OCI-LY3 (cell line): ENCODE measurements at regions not wholly inside any gene's neighbourhood (a gene's known extent, or its start where the extent isn't known, plus 50 kb on each side); places are given as distances from the start of the nearest gene placed in this dataset.

ENCODE experiments used
- H2AFZ ChIP-seq: fragments of 200-600, 300-600 bp; shearing (Covaris generic); 2 replicates; pipeline ENCODE4 v1.6.0; 2014; ENCODE audit warnings: antibody characterized with exemption, low read depth, low read length
- H3K27ac ChIP-seq: fragments of 200-600, 300-600 bp; sonication (generic); 2 replicates; pipeline ENCODE4 v1.5.1; 2014; ENCODE audit warnings: mild to moderate bottlenecking, low read length, moderate library complexity, mixed read lengths
- H3K27me3 ChIP-seq: fragments of 200-600, 300-600 bp; sonication (generic); 2 replicates; pipeline ENCODE4 v1.6.1; 2014; ENCODE audit warnings: low read depth, low read length, mixed read lengths
- H3K36me3 ChIP-seq: fragments of 200-600, 300-600 bp; sonication (generic); replicated peaks from 2 replicates; pipeline ENCODE3; 2014; ENCODE audit warnings: low read depth, low read length, mixed read lengths
- H3K4me1 ChIP-seq: fragments of 300-600, 200-600 bp; sonication (generic); 2 replicates; pipeline ENCODE4 v1.6.1; 2014; ENCODE audit warnings: low read length, mixed read lengths
- H3K4me2 ChIP-seq: fragments of 200-600, 300-600 bp; sonication (generic); 2 replicates; pipeline ENCODE4 v1.6.1; 2014; ENCODE audit warnings: low read length, mixed read lengths
- H3K4me3 ChIP-seq: fragments of 300-600, 200-600 bp; sonication (generic); 2 replicates; pipeline ENCODE4 v1.5.1; 2014; ENCODE audit warnings: antibody characterized with exemption, mild to moderate bottlenecking, low read length, moderate library complexity
- H3K79me2 ChIP-seq: fragments of 300-600, 200-600 bp; shearing (Covaris generic); 2 replicates; pipeline ENCODE4 v1.6.1; 2014; ENCODE audit warnings: mild to moderate bottlenecking, low read length, mixed read lengths
- H3K9ac ChIP-seq: fragments of 300-600, 200-600 bp; shearing (Covaris generic); 2 replicates; pipeline ENCODE4 v1.6.0; 2014; ENCODE audit warnings: mild to moderate bottlenecking, low read length, moderate library complexity
- H3K9me3 ChIP-seq: fragments of 200-600, 300-600 bp; shearing (Covaris generic); 2 replicates; pipeline ENCODE4 v1.6.1; 2014; ENCODE audit warnings: low read length, mixed read lengths; ENCODE audit not compliant: insufficient read depth
- H4K20me1 ChIP-seq: fragments of 200-600, 300-600 bp; sonication (generic); 2 replicates; pipeline ENCODE4 v1.6.1; 2016; ENCODE audit warnings: low read length, mixed read lengths; ENCODE audit not compliant: insufficient read depth
- CTCF ChIP-seq: fragments of 200-600, 300-600 bp; sonication (generic); IDR thresholded peaks from 2 replicates; pipeline ENCODE4 v1.5.1; 2014; ENCODE audit warnings: antibody characterized with exemption, low read length, low read depth
- EZH2phosphoT487 ChIP-seq: fragments of 200-600 bp; shearing (Covaris generic); IDR thresholded peaks from 2 replicates; pipeline ENCODE4 v1.6.1; 2018; ENCODE audit warnings: antibody characterized with exemption, mixed run types, low read depth

- Histone ChIP-seq H3K9ac (no peak overlapping the region), H3K79me2 (no peaks in the 10 kb centered on the region), H3K36me3 (no peaks in the 10 kb centered on the region), H4K20me1 (no peaks in the 10 kb centered on the region), H3K27ac (no peak overlapping the region), H3K4me3 (no peak overlapping the region), H3K4me1 (no peaks in the 10 kb centered on the region), H3K4me2 (no peak overlapping the region), H3K9me3 (no peaks in the 10 kb centered on the region), H2AFZ (no peak overlapping the region), H3K27me3 (no peaks in the 10 kb centered on the region)
- TF ChIP-seq CTCF: no peak
- no peak for TF ChIP-seq EZH2phosphoT487
Observed at GRCh38 chr2:185144159-185144919, 546.0 kb downstream of the ZNF804A start.

GRCh38 chr2:185145316-185146121, 547.2 kb downstream of the ZNF804A start:
- Histone ChIP-seq H3K4me1 (no peaks in the 10 kb centered on the region), H3K4me3 (no peak overlapping the region), H3K9me3 (no peaks in the 10 kb centered on the region), H2AFZ (no peak overlapping the region), H3K27ac (no peak overlapping the region), H3K4me2 (no peak overlapping the region), H3K36me3 (no peaks in the 10 kb centered on the region), H3K9ac (no peak overlapping the region), H3K27me3 (no peaks in the 10 kb centered on the region), H4K20me1 (no peaks in the 10 kb centered on the region), H3K79me2 (no peaks in the 10 kb centered on the region)
- TF ChIP-seq EZH2phosphoT487 (no peak), CTCF (no peak)

GRCh38 chr2:185147361-185147760, 549.0 kb downstream of the ZNF804A start:
- Histone ChIP-seq H3K79me2 (no peaks in the 10 kb centered on the region), H3K9ac (no peak overlapping the region), H4K20me1 (no peaks in the 10 kb centered on the region), H3K27ac (no peak overlapping the region), H3K4me2 (no peak overlapping the region), H3K4me3 (no peak overlapping the region), H3K27me3 (no peaks in the 10 kb centered on the region), H3K9me3 (no peaks in the 10 kb centered on the region), H3K4me1 (no peaks in the 10 kb centered on the region), H2AFZ (no peak overlapping the region), H3K36me3 (no peaks in the 10 kb centered on the region)
- no peak for TF ChIP-seq CTCF
- TF ChIP-seq EZH2phosphoT487: no peak

GRCh38 chr2:185152186-185152585, 553.9 kb downstream of the ZNF804A start:
- H3K27me3 ChIP-seq: no peaks in the 10 kb centered on the region
- no peak overlapping the region for H3K4me3 ChIP-seq
- H2AFZ ChIP-seq: no peak overlapping the region
- H3K9me3 ChIP-seq: no peaks in the 10 kb centered on the region
- no peak overlapping the region for H3K9ac ChIP-seq
- no peak overlapping the region for H3K4me2 ChIP-seq
- no peaks in the 10 kb centered on the region for H3K4me1 ChIP-seq
- TF ChIP-seq CTCF: no peak
- TF ChIP-seq EZH2phosphoT487: no peak
- H3K79me2 ChIP-seq: no peaks in the 10 kb centered on the region
- H3K27ac ChIP-seq: no peak overlapping the region
- no peaks in the 10 kb centered on the region for H3K36me3 ChIP-seq
- no peaks in the 10 kb centered on the region for H4K20me1 ChIP-seq
